ENCODE measurements at regions not wholly inside any gene's neighbourhood (a gene's known extent, or its start where the extent isn't known, plus 50 kb on each side); places are given as distances from the start of the nearest gene placed in this dataset.

GRCh38 chr15:39287322-39288195 lies 293.3 kb upstream of the THBS1 start:
- TF ChIP-seq POLR2A (IDR thresholded peaks at IDR 0.05; ENCODE audit: low read depth, low read length) (no peak), POLR2AphosphoS5 (IDR thresholded peaks at IDR 0.05; ENCODE audit: low read depth, low read length) (no peak), TAF1 (IDR thresholded peaks at IDR 0.05; ENCODE audit: low read depth, low read length) (no peak)
